Rectal smooth muscle tissue (tissue), 1 donor: ENCODE measurements at regions not wholly inside any gene's neighbourhood (a gene's known extent, or its start where the extent isn't known, plus 50 kb on each side); places are given as distances from the start of the nearest gene placed in this dataset.
"Not testable (repeated sequence)": the region's sequence is repeated elsewhere in the genome, so short reads cannot be mapped to it uniquely, and the experiment has no call there.

Experiments used
- H3K27ac ChIP-seq: one replicate; pipeline ENCODE4 v1.7.0; 2013; ENCODE audit warnings: low read depth, low read length, inconsistent platforms
- H3K27me3 ChIP-seq: one replicate; pipeline ENCODE4 v1.7.0; 2013; ENCODE audit warnings: low read length; ENCODE audit not compliant: control insufficient read depth, insufficient read depth
- H3K36me3 ChIP-seq: one replicate; pipeline ENCODE4 v1.7.0; 2013; ENCODE audit warnings: low read length; ENCODE audit not compliant: control insufficient read depth, insufficient read depth
- H3K4me1 ChIP-seq: one replicate; pipeline ENCODE4 v1.7.0; 2013; ENCODE audit warnings: low read length; ENCODE audit not compliant: control insufficient read depth, insufficient read depth
- H3K4me3 ChIP-seq: one replicate; pipeline ENCODE4 v1.7.0; 2013; ENCODE audit warnings: low read length
- H3K9ac ChIP-seq: one replicate; pipeline ENCODE4 v1.7.0; 2013; ENCODE audit warnings: low read length

DNA sequence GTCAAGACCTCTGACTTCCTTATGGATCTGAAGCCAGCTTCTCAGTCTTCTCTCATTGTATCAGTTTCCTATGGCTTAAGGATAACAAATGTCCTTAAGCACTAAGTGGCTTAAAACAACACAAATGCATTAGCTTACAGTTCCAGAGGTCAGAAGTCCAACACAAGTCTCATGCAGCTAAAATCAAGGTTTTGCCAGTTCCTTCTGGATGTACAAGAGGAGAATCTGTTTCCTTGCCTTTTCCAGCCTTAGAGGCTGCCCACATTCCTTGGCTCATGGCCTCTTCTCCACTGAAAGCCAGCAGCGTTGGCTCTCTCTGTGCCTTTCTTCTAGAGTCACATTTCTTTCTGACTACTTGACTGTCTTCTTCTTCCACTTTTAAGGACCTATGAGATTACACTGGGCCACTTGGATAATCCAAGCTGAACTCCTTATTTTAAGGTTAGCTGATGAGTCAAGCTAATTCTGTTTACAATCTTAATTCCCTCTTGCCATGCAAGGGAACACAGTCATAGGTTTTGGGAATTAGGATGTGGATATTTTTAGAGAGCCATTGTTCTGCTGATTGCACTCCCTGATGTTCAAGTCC is 179.0 kb downstream of the BCAS1 start:
- no peak overlapping the region for H3K27ac ChIP-seq
- no peaks in the 10 kb centered on the region for H3K36me3 ChIP-seq
- no peak overlapping the region for H3K4me3 ChIP-seq
- H3K4me1 ChIP-seq: no peaks in the 10 kb centered on the region
- H3K9ac ChIP-seq: no peak overlapping the region
- no peaks in the 10 kb centered on the region for H3K27me3 ChIP-seq

DNA sequence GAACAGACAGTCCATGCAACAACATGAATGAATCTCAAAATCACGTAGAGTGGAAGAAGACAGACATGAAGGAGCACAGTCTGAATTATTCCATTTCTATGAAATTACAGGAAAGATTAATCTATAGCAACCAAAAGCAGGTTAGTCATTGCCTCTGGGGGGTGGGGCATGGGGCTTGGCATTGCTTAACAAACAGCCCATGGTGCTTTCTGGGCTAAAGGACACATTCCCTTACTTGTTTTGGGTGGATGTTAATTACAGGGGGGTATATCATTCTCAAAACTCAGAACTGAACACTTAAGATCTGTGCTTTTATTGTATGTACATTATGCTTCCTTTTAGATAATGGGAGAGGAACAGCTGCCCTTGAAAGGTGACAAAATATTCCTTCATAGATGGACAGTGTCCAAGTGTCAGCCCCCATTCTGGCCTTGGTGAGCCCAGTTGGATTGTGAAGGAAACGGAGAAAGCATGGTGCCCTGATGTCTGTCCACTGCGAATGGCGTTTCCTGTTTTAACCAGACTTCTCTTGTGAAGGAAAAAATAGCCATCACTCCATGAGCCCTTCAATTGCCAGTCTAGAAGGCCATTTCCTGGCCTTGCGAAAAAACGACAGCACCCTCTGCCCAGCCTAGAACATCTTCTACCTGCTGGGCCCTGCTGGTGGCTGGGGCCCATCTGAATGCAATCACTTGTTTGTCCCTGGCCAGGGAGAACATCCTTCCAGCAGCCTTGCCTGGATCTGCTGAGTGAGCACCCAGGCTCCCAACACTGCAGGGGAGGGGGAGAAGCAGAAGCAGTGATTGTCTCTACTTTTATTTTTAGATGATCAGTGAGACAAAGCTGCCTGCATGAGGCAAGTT is 179.7 kb downstream of the BCAS1 start:
- Histone ChIP-seq H3K9ac (no peak overlapping the region), H3K36me3 (no peaks in the 10 kb centered on the region), H3K27ac (no peak overlapping the region), H3K27me3 (no peaks in the 10 kb centered on the region), H3K4me3 (no peak overlapping the region), H3K4me1 (no peaks in the 10 kb centered on the region)

DNA sequence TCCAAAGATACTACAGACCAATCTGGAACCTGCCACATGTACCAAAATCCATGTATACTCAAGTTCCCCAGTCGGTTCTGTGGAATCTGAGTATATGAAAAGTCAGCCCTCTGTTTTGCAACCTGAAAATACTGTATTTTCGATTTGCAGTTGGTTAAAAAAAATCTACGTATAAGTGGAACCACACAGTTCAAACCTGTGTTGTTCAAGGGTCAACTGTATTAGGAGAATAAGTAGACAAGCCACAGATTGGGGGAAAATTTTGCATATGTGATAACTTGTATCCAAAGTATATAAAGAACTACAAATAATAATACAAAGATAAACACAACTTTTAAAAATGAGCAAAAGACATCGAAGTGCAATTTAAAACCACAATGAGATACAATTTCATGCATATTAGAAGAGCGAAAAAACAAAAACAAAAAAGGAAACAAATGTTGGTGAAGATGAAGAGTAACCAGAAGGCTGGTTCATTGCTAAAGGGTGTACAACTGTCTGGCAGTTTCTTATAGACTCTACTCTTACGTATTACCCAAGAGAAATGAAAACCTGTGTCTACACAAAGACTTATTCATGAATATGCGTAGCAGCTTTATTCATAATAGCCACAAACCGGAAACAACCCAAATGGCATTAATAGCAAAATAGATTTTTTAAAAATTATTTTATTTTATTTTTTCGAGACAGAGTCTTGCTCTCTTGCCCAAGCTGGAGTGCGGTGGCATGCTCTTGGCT is 180.8 kb downstream of the BCAS1 start:
- Histone ChIP-seq H3K4me1 (no peaks in the 10 kb centered on the region), H3K36me3 (no peaks in the 10 kb centered on the region), H3K27ac (no peak overlapping the region), H3K27me3 (no peaks in the 10 kb centered on the region), H3K4me3 (no peak overlapping the region), H3K9ac (no peak overlapping the region)

DNA sequence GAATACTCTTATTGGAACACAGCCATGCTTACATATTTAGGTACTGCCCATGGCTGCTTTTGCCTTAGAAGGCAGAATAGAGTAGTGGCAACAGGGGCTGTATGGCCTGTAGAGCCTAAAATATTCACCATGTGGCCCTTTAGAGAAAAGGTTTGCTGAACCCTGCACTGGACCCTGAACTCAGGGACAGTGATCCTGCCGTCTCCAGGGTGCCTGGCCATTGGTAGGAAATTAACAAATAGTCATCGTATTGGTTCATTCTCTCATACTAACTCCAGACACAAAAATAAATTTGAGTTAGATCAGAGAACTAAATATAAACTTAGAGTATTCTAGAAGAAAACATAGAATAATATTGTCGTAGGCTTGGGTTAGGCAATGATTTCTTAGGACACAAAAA is 181.4 kb downstream of the BCAS1 start:
- no peaks in the 10 kb centered on the region for H3K4me1 ChIP-seq
- no peaks in the 10 kb centered on the region for H3K36me3 ChIP-seq
- H3K27me3 ChIP-seq: no peaks in the 10 kb centered on the region
- no peak overlapping the region for H3K4me3 ChIP-seq
- H3K9ac ChIP-seq: no peak overlapping the region
- H3K27ac ChIP-seq: no peak overlapping the region

DNA sequence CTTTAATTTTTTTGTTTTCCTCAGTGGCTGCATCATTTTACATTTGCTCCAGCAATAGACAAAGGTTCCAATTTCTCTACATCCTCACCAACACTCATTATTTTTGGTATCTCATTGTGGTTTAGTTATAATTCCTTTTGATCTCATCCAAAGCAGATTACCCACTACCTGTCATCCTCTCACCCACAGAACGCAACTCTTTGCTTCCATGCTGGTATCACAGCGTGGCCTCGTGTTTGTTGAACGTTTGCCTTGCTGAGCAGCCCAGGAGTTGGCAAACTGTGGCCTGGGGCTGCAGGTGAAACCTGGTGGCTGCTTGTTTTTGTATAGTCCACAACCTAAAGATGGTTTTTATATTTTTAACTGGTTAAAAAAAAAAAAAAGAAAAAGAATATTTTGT is 181.9 kb downstream of the BCAS1 start:
- H3K27me3 ChIP-seq: no peaks in the 10 kb centered on the region
- H3K4me3 ChIP-seq: no peak overlapping the region
- no peaks in the 10 kb centered on the region for H3K4me1 ChIP-seq
- H3K36me3 ChIP-seq: no peaks in the 10 kb centered on the region
- no peak overlapping the region for H3K9ac ChIP-seq
- H3K27ac ChIP-seq: no peak overlapping the region

DNA sequence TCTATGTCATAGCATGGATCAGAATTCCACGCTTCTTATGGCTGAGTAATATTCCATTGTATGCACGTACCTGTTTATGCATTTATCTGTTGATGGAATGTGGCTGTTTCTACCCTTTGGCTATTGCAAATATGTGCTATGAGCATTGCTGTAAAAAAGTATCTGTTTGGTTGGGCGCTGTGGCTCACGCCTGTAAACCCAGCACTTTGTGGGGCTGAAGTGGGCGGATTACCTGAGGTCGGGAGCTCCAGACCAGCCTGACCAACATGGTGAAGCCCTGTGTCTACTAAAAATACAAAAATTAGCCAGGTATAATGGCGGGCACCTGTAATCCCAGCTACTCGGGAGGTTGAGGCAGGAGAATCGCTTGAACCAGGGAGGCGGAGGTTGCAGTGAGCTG is 182.4 kb downstream of the BCAS1 start:
- Histone ChIP-seq H3K36me3 (no peaks in the 10 kb centered on the region), H3K4me1 (no peaks in the 10 kb centered on the region)

DNA sequence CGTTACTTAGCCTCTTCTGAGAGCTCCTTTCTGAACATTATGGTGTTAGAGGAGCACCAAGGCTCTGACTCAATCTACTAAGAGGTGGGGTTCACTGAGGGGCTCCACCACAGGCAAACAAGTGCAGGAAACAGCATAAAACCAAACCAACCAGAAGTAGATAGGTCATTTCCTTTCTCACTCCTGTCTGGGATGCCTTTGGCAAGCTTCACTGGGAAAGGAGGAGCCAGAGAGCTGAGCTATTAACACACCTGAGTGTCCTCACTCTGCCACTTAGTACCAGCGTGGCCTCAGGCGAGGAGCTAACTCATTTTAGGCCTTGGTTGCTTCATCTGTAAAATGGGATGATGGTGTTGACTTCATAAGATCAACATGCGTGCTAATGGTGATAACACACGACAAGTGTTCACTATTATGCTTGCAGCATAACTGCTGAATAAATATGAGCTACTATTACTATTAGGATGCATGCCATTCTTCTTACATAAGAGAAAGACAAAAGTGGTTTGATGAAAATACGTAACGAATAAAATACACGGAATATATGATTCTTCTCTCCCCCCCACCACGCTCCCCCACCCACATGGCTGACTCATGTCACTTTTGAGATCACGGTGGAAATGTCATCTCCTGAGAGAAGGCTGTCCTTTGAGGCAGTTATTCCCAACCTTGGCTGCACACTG is 185.4 kb downstream of the BCAS1 start:
- Histone ChIP-seq H3K4me3 (no peak overlapping the region), H3K9ac (no peak overlapping the region), H3K36me3 (no peaks in the 10 kb centered on the region), H3K27me3 (no peaks in the 10 kb centered on the region), H3K27ac (no peak overlapping the region), H3K4me1 (no peaks in the 10 kb centered on the region)

More for the DNA sequence above, 182.4 kb downstream of the BCAS1 start:
- H3K4me3 ChIP-seq: no peak overlapping the region
- no peak overlapping the region for H3K27ac ChIP-seq
- no peaks in the 10 kb centered on the region for H3K27me3 ChIP-seq
- H3K9ac ChIP-seq: no peak overlapping the region

DNA sequence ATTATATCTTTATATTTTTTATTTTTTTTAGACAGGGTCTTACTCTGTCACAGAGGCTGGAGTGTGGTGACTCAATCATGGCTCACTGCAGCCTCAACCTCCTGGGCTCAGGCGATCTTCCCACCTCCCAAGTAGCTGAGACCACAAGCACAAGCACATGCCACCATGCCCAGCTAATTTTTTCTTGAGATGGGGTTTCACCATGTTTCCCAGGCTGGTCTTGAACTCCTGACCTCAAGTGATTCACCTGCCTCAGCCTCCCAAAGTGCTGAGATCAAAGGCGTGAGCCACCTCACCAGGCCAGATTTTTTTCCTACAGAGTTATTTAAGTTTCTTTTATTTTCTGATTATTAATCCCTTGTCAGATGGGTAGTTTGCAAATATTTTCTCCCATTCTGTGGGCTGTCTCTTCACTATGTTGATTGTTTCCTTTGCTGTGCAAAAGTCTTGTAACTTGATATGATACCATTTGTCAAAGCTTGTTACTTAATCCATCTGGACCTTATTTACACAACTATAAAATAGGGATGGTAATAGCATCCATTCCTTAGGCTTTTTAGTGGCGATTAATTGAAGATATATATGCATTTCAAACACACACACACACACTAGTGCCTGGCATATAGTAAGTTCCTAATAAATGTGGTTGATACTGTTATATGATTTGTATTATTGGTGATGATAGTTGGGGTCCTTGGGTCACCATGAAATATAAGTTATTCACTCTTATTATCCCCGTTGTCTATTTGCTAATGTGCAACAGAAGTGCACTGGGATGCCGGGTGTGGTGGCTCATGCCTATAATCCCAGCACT is 187.1 kb downstream of the BCAS1 start:
- H3K36me3 ChIP-seq: no peaks in the 10 kb centered on the region
- no peaks in the 10 kb centered on the region for H3K4me1 ChIP-seq
- H3K4me3 ChIP-seq: no peak overlapping the region
- no peak overlapping the region for H3K27ac ChIP-seq
- no peak overlapping the region for H3K9ac ChIP-seq
- H3K27me3 ChIP-seq: no peaks in the 10 kb centered on the region

DNA sequence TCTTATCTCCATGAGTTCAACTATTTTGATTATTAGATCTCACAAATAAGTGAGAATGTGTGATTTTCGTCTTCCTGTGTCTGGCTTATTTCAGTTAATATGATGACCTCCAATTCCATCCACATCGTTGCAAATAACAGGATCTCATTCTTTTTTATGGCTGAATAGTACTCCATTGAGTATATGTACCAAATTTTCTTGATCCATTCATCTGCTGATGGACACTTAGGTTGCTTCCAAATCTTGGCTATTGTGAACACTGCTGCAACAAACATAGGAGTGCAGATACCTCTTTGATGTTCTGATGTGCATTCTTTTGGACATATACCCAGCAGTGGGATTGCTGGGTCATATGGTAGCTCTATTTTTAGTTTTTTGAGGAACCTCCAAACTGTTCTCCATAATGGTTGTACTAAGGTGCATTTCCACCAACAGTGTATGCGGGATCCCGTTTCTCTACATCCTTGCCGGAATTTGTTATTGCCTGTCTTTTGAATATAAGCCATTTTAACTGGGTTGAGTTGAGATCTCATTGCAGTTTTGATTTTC is 187.9 kb downstream of the BCAS1 start:
- not testable (repeated sequence) for H3K4me1 ChIP-seq, H3K27ac ChIP-seq, H3K27me3 ChIP-seq, H3K4me3 ChIP-seq, H3K9ac ChIP-seq, H3K36me3 ChIP-seq

DNA sequence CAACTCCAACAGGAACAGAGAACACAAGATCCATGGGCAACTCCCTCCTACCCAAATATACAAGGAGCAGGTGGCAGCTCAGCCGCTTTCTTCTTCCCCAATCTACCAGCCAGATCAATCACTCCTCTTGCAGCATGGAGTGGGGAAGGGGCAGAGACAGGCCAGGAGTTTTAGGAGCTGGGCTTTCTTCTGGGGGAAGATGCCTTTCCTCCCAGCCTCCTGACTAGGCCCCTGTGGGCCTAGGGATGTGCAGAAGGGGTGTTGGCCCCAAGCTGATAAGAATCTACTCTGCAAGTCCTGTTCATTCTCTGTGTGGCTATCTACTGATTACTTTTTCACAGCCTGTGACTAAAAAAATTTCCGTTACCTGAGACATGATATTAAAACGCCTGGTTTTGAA is 189.0 kb downstream of the BCAS1 start:
- Histone ChIP-seq H3K4me1 (no peaks in the 10 kb centered on the region), H3K27ac (no peak overlapping the region), H3K9ac (no peak overlapping the region), H3K36me3 (no peaks in the 10 kb centered on the region), H3K4me3 (no peak overlapping the region), H3K27me3 (no peaks in the 10 kb centered on the region)

DNA sequence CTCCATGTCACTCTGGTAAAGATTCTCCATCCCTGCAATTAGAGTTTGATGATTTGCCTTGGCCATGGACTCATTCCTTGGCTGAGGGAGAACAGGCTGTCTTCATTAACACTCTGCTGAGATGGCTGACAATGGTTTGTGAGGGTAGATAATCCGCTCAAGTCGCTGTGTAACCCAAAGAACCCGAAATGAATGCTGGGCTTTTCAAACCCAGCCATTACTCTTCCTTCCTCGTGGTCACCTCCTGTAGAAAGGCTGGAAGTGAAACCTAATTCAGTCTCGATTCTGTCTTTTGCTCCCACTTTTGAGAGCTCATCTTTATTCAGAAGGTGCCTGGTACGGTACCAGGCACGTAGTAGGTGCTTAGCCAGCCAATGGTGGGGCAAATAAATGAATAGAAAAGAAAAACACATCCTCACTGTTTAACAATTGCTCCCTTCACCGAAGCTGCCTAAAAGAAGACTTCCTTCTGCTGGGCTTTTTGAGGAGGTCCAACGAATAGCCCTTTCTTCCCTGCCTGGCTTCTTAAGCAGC is 190.2 kb downstream of the BCAS1 start:
- Histone ChIP-seq H3K4me1 (no peaks in the 10 kb centered on the region), H3K4me3 (no peak overlapping the region)

More for the DNA sequence above, 190.2 kb downstream of the BCAS1 start:
- no peak overlapping the region for H3K9ac ChIP-seq
- H3K27ac ChIP-seq: no peak overlapping the region
- no peaks in the 10 kb centered on the region for H3K36me3 ChIP-seq
- H3K27me3 ChIP-seq: no peaks in the 10 kb centered on the region
